Astrocyte (in vitro differentiated cells and primary cell): ENCODE measurements at regions not wholly inside any gene's neighbourhood (a gene's known extent, or its start where the extent isn't known, plus 50 kb on each side); places are given as distances from the start of the nearest gene placed in this dataset.

Source experiments
- DNase-seq: peaks from one replicate; pipeline ENCODE4 v3.0.0-alpha.2; 2010; ENCODE audit warnings: low read depth
- FAIRE-seq: peaks from 2 replicates; lab custom pipeline; 2011; peaks lifted over from hg19 to GRCh38; lab: Jason Lieb, UNC
- H2AFZ ChIP-seq: 2 replicates; pipeline ENCODE4 v1.6.0; 2012; ENCODE audit warnings: low read depth, low read length, inconsistent platforms
- H3K27ac ChIP-seq: 2 replicates; pipeline ENCODE4 v1.5.1; 2011; ENCODE audit warnings: low read depth, low read length, inconsistent platforms
- H3K27me3 ChIP-seq: 2 replicates; pipeline ENCODE4 v1.6.0; 2011; ENCODE audit warnings: low read length, inconsistent platforms; ENCODE audit not compliant: insufficient read depth
- H3K36me3 ChIP-seq: 2 replicates; pipeline ENCODE4 v1.5.1; 2011; ENCODE audit warnings: low read length, inconsistent platforms; ENCODE audit not compliant: insufficient read depth
- H3K4me1 ChIP-seq: 2 replicates; pipeline ENCODE4 v1.5.1; 2011; ENCODE audit warnings: low read length, inconsistent platforms; ENCODE audit not compliant: insufficient read depth
- H3K4me2 ChIP-seq: 2 replicates; pipeline ENCODE4 v1.6.0; 2012; ENCODE audit warnings: low read length, inconsistent platforms
- H3K4me3 ChIP-seq: 2 replicates; pipeline ENCODE4 v1.5.1; 2011; ENCODE audit warnings: low read depth, mild to moderate bottlenecking, low read length, inconsistent platforms; ENCODE audit not compliant: insufficient read depth
- H3K79me2 ChIP-seq: 2 replicates; pipeline ENCODE4 v1.6.0; 2012; ENCODE audit warnings: mild to moderate bottlenecking, low read length, inconsistent platforms; ENCODE audit not compliant: insufficient read depth
- H3K9ac ChIP-seq: 2 replicates; pipeline ENCODE4 v1.6.0; 2012; ENCODE audit warnings: mild to moderate bottlenecking, low read length, inconsistent platforms
- H3K9me3 ChIP-seq: 2 replicates; pipeline ENCODE4 v1.5.1; 2012; ENCODE audit warnings: low read depth, mild to moderate bottlenecking, low read length, inconsistent platforms; ENCODE audit not compliant: insufficient read depth
- H4K20me1 ChIP-seq: 2 replicates; pipeline ENCODE4 v1.6.0; 2012; ENCODE audit warnings: low read length, inconsistent platforms; ENCODE audit not compliant: insufficient read depth
- H3K27ac Mint-ChIP-seq: one replicate; pipeline ENCODE4 v1.8.0; 2021; ENCODE audit warnings: mild to moderate bottlenecking, mixed read lengths; ENCODE audit not compliant: unreplicated experiment
- H3K27me3 Mint-ChIP-seq: one replicate; pipeline ENCODE4 v1.8.0; 2021; ENCODE audit warnings: low read depth, mixed read lengths; ENCODE audit not compliant: unreplicated experiment
- H3K36me3 Mint-ChIP-seq: one replicate; pipeline ENCODE4 v1.8.0; 2021; ENCODE audit warnings: low read depth, mixed read lengths; ENCODE audit not compliant: unreplicated experiment
- H3K4me1 Mint-ChIP-seq: one replicate; pipeline ENCODE4 v1.8.0; 2021; ENCODE audit warnings: low read depth, mixed read lengths; ENCODE audit not compliant: unreplicated experiment
- H3K4me3 Mint-ChIP-seq: one replicate; pipeline ENCODE4 v1.8.0; 2021; ENCODE audit warnings: mild to moderate bottlenecking, moderate library complexity, mixed read lengths; ENCODE audit not compliant: unreplicated experiment
- H3K9me3 Mint-ChIP-seq: one replicate; pipeline ENCODE4 v1.8.0; 2021; ENCODE audit warnings: mild to moderate bottlenecking, mixed read lengths; ENCODE audit not compliant: unreplicated experiment
- EZH2 ChIP-seq: IDR thresholded peaks from 2 replicates; pipeline ENCODE4 v1.6.1; 2012; ENCODE audit warnings: mild to moderate bottlenecking, low read length, inconsistent platforms; ENCODE audit not compliant: insufficient read depth
- TF ChIP-seq, protein P1 (sequence below): IDR thresholded peaks from 2 replicates; pipeline ENCODE4 v1.5.1; 2011; ENCODE audit warnings: low read depth, mild to moderate bottlenecking, inconsistent platforms, low read length, moderate library complexity; ENCODE audit not compliant: insufficient read depth

DNA sequence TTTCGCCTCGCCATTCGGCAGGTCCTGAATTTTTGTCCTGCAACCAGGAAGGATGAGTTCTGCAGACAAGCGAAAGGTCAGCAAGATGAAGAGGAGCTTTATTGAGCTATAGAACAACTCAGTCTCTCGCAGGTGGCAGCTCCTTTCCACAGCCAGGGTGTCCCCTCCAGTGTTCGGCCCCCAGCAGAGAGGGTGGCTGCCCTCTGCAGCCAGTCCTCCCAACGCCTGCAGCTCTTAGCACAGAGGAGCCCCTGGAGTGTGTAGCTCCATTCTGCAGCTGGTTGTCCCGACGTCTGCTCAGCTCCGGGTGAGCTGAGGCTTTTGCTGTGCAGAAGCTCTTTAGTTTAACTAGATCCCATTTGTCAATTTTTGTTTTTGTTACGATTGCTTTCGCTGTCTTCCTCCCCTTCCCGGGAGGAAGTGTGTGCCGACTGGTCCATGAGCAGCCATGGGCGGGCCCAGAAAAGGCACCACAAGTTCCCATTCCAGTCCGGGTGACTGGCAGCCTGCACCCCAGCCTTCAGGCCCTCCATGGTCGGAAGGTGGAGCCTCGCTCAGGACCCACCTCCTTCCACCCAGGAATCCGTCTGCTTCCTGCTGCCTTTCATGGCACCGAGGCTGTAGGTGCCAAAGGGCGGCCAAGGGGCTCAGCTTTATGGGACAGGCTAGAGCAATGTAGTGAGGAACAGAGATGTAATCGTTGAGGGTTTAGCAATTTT, 497.8 kb upstream of the CNTN4 start:
- no peaks in the 10 kb centered on the region for H3K9me3 ChIP-seq
- no peak overlapping the region for H3K9ac ChIP-seq
- H3K4me3 ChIP-seq = no peak overlapping the region
- no peaks in the 10 kb centered on the region for H3K36me3 ChIP-seq
- H2AFZ ChIP-seq = no peak overlapping the region
- no peak overlapping the region for H3K27ac ChIP-seq
- Mint-ChIP-seq H3K36me3 (no peaks in the 10 kb centered on the region), H3K27me3 (no peaks in the 10 kb centered on the region), H3K9me3 (no peaks in the 10 kb centered on the region), H3K4me1 (no peaks in the 10 kb centered on the region), H3K27ac (no peak overlapping the region), H3K4me3 (no peak overlapping the region)
- H3K4me1 ChIP-seq = no peaks in the 10 kb centered on the region
- no peaks in the 10 kb centered on the region for H4K20me1 ChIP-seq
- no peak overlapping the region for H3K4me2 ChIP-seq
- no peaks in the 10 kb centered on the region for H3K79me2 ChIP-seq
- TF ChIP-seq EZH2 = no peak
- TF ChIP-seq, protein P1, sequence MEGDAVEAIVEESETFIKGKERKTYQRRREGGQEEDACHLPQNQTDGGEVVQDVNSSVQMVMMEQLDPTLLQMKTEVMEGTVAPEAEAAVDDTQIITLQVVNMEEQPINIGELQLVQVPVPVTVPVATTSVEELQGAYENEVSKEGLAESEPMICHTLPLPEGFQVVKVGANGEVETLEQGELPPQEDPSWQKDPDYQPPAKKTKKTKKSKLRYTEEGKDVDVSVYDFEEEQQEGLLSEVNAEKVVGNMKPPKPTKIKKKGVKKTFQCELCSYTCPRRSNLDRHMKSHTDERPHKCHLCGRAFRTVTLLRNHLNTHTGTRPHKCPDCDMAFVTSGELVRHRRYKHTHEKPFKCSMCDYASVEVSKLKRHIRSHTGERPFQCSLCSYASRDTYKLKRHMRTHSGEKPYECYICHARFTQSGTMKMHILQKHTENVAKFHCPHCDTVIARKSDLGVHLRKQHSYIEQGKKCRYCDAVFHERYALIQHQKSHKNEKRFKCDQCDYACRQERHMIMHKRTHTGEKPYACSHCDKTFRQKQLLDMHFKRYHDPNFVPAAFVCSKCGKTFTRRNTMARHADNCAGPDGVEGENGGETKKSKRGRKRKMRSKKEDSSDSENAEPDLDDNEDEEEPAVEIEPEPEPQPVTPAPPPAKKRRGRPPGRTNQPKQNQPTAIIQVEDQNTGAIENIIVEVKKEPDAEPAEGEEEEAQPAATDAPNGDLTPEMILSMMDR = no peak
- DNase-seq = no peak
- H3K27me3 ChIP-seq = no peaks in the 10 kb centered on the region
- no peak for FAIRE-seq

DNA sequence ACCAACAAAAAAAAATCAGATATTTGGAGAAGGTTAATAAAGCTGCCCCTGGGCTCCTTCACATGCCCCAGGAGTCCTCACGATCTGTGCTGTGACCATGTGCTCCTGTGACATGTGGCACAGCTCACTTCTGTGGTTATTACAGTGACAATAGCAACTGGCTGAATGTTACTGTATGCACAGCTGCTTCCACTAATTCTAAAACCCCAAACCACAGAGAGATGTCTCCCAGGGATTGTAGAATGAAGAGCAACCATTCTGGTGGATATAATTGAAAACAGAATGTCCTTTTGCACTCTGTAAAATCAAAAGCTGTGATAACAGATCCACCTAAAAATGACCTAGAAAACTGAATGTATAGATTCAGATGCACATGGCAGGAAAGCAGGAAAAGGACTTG, 489.2 kb upstream of the CNTN4 start:
- H3K9ac ChIP-seq = no peak overlapping the region
- H3K27ac ChIP-seq = no peak overlapping the region
- Mint-ChIP-seq H3K36me3 (no peaks in the 10 kb centered on the region), H3K27me3 (no peaks in the 10 kb centered on the region), H3K9me3 (peaks cover 2% of the 10 kb centered on the region), H3K4me1 (no peaks in the 10 kb centered on the region), H3K27ac (no peak overlapping the region), H3K4me3 (no peak overlapping the region)
- no peak for DNase-seq
- H3K79me2 ChIP-seq = no peaks in the 10 kb centered on the region
- H3K4me2 ChIP-seq = no peak overlapping the region
- no peaks in the 10 kb centered on the region for H4K20me1 ChIP-seq
- no peak for TF ChIP-seq EZH2
- TF ChIP-seq, protein P1 = no peak
- no peak for FAIRE-seq
- no peaks in the 10 kb centered on the region for H3K9me3 ChIP-seq
- no peaks in the 10 kb centered on the region for H3K36me3 ChIP-seq
- H2AFZ ChIP-seq = no peak overlapping the region
- no peaks in the 10 kb centered on the region for H3K27me3 ChIP-seq
- H3K4me1 ChIP-seq = no peaks in the 10 kb centered on the region
- no peak overlapping the region for H3K4me3 ChIP-seq

DNA sequence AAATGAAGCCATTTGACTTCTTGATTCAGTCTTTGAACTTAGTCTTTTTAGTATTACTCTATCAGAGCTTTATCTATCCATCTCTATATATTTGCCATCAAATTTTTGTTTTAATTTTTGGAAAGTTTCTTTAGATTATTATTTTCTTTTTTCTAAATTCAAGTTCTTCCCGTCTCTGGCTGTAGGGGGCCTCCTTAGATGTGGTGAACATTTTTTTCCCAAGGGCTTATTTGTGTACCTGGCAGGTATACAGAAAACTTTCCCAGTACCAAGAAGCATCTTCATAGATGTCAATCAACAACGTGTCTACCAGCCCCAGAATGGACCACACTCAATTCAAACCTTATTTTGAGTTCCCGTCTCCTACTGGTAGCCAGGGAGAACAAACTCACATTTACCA, 486.8 kb upstream of the CNTN4 start:
- H3K9me3 ChIP-seq = no peaks in the 10 kb centered on the region
- H3K4me3 ChIP-seq = no peak overlapping the region
- peaks cover 2% of the 10 kb centered on the region for H3K9me3 Mint-ChIP-seq
- FAIRE-seq = no peak
- no peak overlapping the region for H3K27ac Mint-ChIP-seq
- H3K36me3 Mint-ChIP-seq = no peaks in the 10 kb centered on the region
- no peak overlapping the region for H3K4me2 ChIP-seq
- no peak overlapping the region for H2AFZ ChIP-seq
- no peaks in the 10 kb centered on the region for H3K27me3 Mint-ChIP-seq
- H3K27me3 ChIP-seq = no peaks in the 10 kb centered on the region
- no peak for DNase-seq
- H4K20me1 ChIP-seq = no peaks in the 10 kb centered on the region
- no peak overlapping the region for H3K9ac ChIP-seq
- no peaks in the 10 kb centered on the region for H3K36me3 ChIP-seq
- no peak overlapping the region for H3K4me3 Mint-ChIP-seq
- no peaks in the 10 kb centered on the region for H3K4me1 Mint-ChIP-seq
- TF ChIP-seq EZH2 = no peak
- TF ChIP-seq, protein P1 = no peak
- H3K4me1 ChIP-seq = no peaks in the 10 kb centered on the region
- no peak overlapping the region for H3K27ac ChIP-seq
- H3K79me2 ChIP-seq = no peaks in the 10 kb centered on the region
